ENCODE measurements at regions not wholly inside any gene's neighbourhood (a gene's known extent, or its start where the extent isn't known, plus 50 kb on each side); places are given as distances from the start of the nearest gene placed in this dataset.

GRCh38 chrX:94288325-94288724, 614.3 kb downstream of the FAM133A start:
- TF ChIP-seq POLR2A (IDR thresholded peaks at IDR 0.05) (no peak), CTCF (IDR thresholded peaks at IDR 0.05) (peak in 1 of 6 experiments; percentile 24)
